CD4-positive, alpha-beta T cell (primary cell): ENCODE measurements at regions not wholly inside any gene's neighbourhood (a gene's known extent, or its start where the extent isn't known, plus 50 kb on each side); places are given as distances from the start of the nearest gene placed in this dataset.

Experiments
- ATAC-seq: fragments of 200-7000 bp; cut with Tn5 transposase; one replicate; pipeline ENCODE4 v1.10.0; 2022; ENCODE audit warnings: mild to moderate bottlenecking; ENCODE audit not compliant: poor library complexity
- CTCF ChIA-PET: fragments of 350-600 bp; sonication (Branson Sonifier 250); formaldehyde crosslinking; loops from one replicate; lab custom pipeline; 2021; ENCODE audit warnings: antibody characterized with exemption, inconsistent platforms; lab: Charles Lee
- POLR2A ChIA-PET: fragments of 350-600 bp; sonication (Branson Sonifier 250); formaldehyde crosslinking; loops from one replicate; lab custom pipeline; 2021; ENCODE audit warnings: antibody characterized with exemption, inconsistent platforms; lab: Charles Lee
- DNase-seq, 14 experiments: peaks; one replicate each; pipeline ENCODE4 v3.0.0-alpha.2; 2013 to 2020; ENCODE audit warnings: mixed read lengths in 2 of 14
- H3K27ac ChIP-seq, 2 donors: one replicate each; pipeline versions ENCODE4 v1.5.1 to v1.7.0; 2013; ENCODE audit warnings: low read length in 2 of 2, low read depth in 1 of 2, mild to moderate bottlenecking in 1 of 2
- H3K27me3 ChIP-seq, 2 experiments: 1 replicate in 1 of 2; 2 replicates in 1 of 2; pipeline versions ENCODE4 v1.6.1 to v1.7.0; 2013; ENCODE audit warnings: low read length in 2 of 2, control low read depth in 1 of 2, mild to moderate bottlenecking in 1 of 2, moderate library complexity in 1 of 2; ENCODE audit not compliant: insufficient read depth in 2 of 2, control insufficient read depth in 1 of 2
- H3K36me3 ChIP-seq: one replicate; pipeline ENCODE4 v1.6.1; 2013; ENCODE audit warnings: low read length, control low read depth; ENCODE audit not compliant: insufficient read depth
- H3K4me1 ChIP-seq: one replicate; pipeline ENCODE4 v1.6.1; 2013; ENCODE audit warnings: low read length, control low read depth; ENCODE audit not compliant: insufficient read depth
- H3K4me3 ChIP-seq: one replicate; pipeline ENCODE4 v1.5.1; 2013; ENCODE audit warnings: mild to moderate bottlenecking, low read length, moderate library complexity
- H3K9me3 ChIP-seq, 2 experiments: 1 replicate in 1 of 2; 2 replicates in 1 of 2; pipeline versions ENCODE4 v1.6.1 to v1.7.0; 2013; ENCODE audit warnings: low read length in 2 of 2, mild to moderate bottlenecking in 2 of 2, control low read depth in 1 of 2, moderate library complexity in 1 of 2; ENCODE audit not compliant: control insufficient read depth in 1 of 2, insufficient read depth in 1 of 2
- H3K27ac Mint-ChIP-seq: one replicate; pipeline ENCODE4 v1.8.0; 2020; ENCODE audit warnings: mixed read lengths
- H3K27me3 Mint-ChIP-seq: one replicate; pipeline ENCODE4 v1.8.0; 2021; ENCODE audit warnings: mixed read lengths
- H3K36me3 Mint-ChIP-seq: one replicate; pipeline ENCODE4 v1.8.0; 2021; ENCODE audit warnings: low read depth, mixed read lengths
- H3K4me1 Mint-ChIP-seq: one replicate; pipeline ENCODE4 v1.8.0; 2021; ENCODE audit warnings: low read depth, mixed read lengths
- H3K4me3 Mint-ChIP-seq: one replicate; pipeline ENCODE4 v1.8.0; 2020; ENCODE audit warnings: mild to moderate bottlenecking, mixed read lengths
- H3K9me3 Mint-ChIP-seq: one replicate; pipeline ENCODE4 v1.8.0; 2020; ENCODE audit warnings: mixed read lengths
- CTCF ChIP-seq: fragments of 200-600 bp; IDR thresholded peaks from one replicate; pipeline ENCODE4 v1.8.0; 2022; ENCODE audit warnings: antibody characterized with exemption, mild to moderate bottlenecking
- intact Hi-C, 2 experiments: fragments of 100-400 bp; cut with DNase I in 1 of 2; cut with micrococcal nuclease in 1 of 2; formaldehyde crosslinking; loops; one replicate each; pipeline versions ENCODE4 v1.15.1 to v1.9.0; 2023 to 2025; cut with DNase I, micrococcal nuclease

GRCh38 chr3:102030661-102031060 lies 181.3 kb downstream of the NFKBIZ start:
- no peak for TF ChIP-seq CTCF
- H3K9me3 ChIP-seq: no peaks in the 10 kb centered on the region
- POLR2A ChIA-PET: no interaction called here
- H3K27me3 ChIP-seq: no peaks in the 10 kb centered on the region
- Mint-ChIP-seq H3K4me1 (no peaks in the 10 kb centered on the region), H3K4me3 (no peak overlapping the region), H3K27me3 (no peaks in the 10 kb centered on the region), H3K9me3 (no peaks in the 10 kb centered on the region), H3K27ac (no peak overlapping the region), H3K36me3 (no peaks in the 10 kb centered on the region)
- CTCF ChIA-PET: interaction anchor here (1.3 to 2.0 kb wide), 3 partner anchors 11 to 26 kb away, joined by 3 to 7 read pairs (median 3); no protein-coding TSS in a partner anchor
- ATAC-seq (no peak), DNase-seq (no peak)
- no peak overlapping the region for H3K27ac ChIP-seq
- no peak overlapping the region for H3K4me3 ChIP-seq
- intact Hi-C loops: no loop called here
- H3K36me3 ChIP-seq: no peaks in the 10 kb centered on the region
- H3K4me1 ChIP-seq: no peaks in the 10 kb centered on the region

GRCh38 chr3:102031834-102032233 lies 182.5 kb downstream of the NFKBIZ start:
- H3K4me3 Mint-ChIP-seq: no peak overlapping the region
- Histone ChIP-seq H3K27ac (no peak overlapping the region), H3K36me3 (no peaks in the 10 kb centered on the region), H3K9me3 (no peaks in the 10 kb centered on the region), H3K4me1 (no peaks in the 10 kb centered on the region), H3K4me3 (no peak overlapping the region), H3K27me3 (no peaks in the 10 kb centered on the region)
- H3K36me3 Mint-ChIP-seq: no peaks in the 10 kb centered on the region
- ATAC-seq (no peak), DNase-seq (no peak)
- H3K27ac Mint-ChIP-seq: no peak overlapping the region
- intact Hi-C loops: no loop called here
- ChIA-PET POLR2A (no interaction called here), CTCF (no interaction called here)
- H3K9me3 Mint-ChIP-seq: no peaks in the 10 kb centered on the region
- H3K27me3 Mint-ChIP-seq: no peaks in the 10 kb centered on the region
- no peaks in the 10 kb centered on the region for H3K4me1 Mint-ChIP-seq
- TF ChIP-seq CTCF: no peak

- H3K27ac Mint-ChIP-seq: no peak overlapping the region
- no peak overlapping the region for H3K4me3 Mint-ChIP-seq
- H3K9me3 Mint-ChIP-seq: no peaks in the 10 kb centered on the region
Observed at GRCh38 chr3:102032491-102033383, 183.4 kb downstream of the NFKBIZ start.

More at GRCh38 chr3:102032491-102033383, 183.4 kb downstream of the NFKBIZ start:
- H3K4me1 ChIP-seq: no peaks in the 10 kb centered on the region
- intact Hi-C loops: no loop called here
- H3K36me3 ChIP-seq: no peaks in the 10 kb centered on the region
- no peak overlapping the region for H3K4me3 ChIP-seq
- Mint-ChIP-seq H3K4me1 (no peaks in the 10 kb centered on the region), H3K36me3 (no peaks in the 10 kb centered on the region), H3K27me3 (no peaks in the 10 kb centered on the region)
- no peaks in the 10 kb centered on the region for H3K9me3 ChIP-seq
- ATAC-seq (no peak), DNase-seq (no peak)
- ChIA-PET POLR2A (no interaction called here), CTCF (no interaction called here)
- no peak for TF ChIP-seq CTCF
- no peak overlapping the region for H3K27ac ChIP-seq
- H3K27me3 ChIP-seq: no peaks in the 10 kb centered on the region
